ENCODE measurements at regions not wholly inside any gene's neighbourhood (a gene's known extent, or its start where the extent isn't known, plus 50 kb on each side); places are given as distances from the start of the nearest gene placed in this dataset.
"Not testable (repeated sequence)": the region's sequence is repeated elsewhere in the genome, so short reads cannot be mapped to it uniquely, and the experiment has no call there.

DNA sequence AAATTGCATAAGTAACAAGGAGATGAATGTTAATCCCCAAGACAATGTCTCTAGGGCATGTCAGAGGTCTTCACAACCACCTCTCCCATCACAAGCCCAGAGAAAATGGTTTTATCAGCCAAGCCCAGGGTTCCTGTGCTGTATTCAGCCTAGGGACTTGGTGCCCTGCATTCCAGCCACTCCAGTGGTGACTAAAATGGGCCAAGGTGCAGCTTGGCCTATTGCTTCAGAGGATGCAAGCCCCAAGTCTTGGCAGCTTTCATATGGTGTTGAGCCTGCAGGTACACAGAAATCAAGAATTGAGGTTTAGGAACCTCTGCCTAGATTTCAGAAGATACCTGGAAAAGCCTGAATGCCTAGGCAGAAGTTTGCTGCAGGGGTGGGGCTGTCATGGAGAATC lies 1118.6 kb downstream of the PLA2G4A start:
- DNase-seq (ENCODE audit: low read depth, low spot score) = no peak

DNA sequence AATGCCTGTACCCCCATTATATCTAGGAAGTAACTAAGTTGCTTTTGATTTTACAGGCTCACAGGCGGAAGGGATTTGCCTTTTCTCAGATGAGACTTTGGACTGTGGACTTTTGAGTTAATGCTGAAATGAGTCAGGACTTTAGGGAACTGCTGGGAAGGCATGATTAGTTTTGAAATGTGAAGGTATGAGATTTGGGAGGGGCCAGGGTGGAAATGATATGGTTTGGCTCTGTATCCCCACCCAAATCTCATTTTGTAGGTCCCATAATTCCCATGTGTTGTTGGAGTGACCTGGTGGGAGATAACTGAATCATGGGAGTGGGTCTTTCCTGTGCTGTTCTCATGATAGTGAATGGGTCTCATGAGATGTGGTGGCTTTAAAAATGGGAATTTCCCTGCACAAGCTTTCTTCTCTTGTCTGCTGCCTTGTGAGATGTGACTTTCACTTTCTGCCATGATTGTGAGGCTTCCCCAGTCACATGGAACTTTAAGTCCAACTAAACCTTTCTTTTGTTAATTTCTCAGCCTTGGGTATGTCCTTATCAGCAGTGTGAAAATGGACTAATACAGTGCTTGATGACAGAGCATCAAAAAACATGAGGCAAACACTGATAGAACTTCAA lies 1119.5 kb downstream of the PLA2G4A start:
- no peak for DNase-seq (ENCODE audit: low read depth, low spot score)

DNA sequence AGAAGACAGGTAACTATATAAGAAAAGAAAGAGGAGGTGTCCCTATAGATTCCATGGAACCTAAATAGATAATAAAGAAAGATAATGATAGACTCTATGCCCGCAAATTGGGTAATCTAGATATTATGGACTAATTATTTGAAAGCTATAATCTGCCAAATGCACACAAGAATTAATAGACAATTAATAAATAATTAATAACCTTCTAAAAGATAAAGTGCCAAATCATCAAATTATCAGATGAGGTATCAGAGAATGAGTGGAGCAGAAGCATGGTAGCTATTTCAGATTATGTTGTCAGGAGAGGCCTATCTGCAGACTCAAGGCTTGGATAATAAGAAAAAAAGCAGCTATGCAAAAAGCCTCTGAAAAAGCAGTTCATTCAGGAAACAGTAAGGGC lies 1120.8 kb downstream of the PLA2G4A start:
- DNase-seq (ENCODE audit: low read depth, low spot score) = no peak

DNA sequence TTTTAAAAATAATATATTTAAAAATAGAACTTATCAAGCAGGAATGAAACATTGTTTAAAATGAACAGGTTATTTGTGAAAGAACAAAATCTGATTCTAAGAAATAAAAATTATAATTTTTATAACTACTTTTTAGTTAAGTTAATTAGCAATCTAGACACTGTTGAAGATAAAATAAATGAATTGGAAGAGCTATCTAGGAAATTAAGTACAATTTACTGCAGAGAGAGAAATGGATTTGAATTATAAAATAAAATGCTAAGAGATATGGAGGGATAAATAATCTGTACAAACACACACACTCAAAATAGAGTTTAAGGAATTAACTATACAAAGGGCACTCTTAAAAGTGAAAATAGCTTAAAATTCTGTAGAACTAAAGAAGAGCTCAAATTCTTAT lies 1123.1 kb downstream of the PLA2G4A start:
- no peak for DNase-seq (ENCODE audit: low read depth, low spot score)

DNA sequence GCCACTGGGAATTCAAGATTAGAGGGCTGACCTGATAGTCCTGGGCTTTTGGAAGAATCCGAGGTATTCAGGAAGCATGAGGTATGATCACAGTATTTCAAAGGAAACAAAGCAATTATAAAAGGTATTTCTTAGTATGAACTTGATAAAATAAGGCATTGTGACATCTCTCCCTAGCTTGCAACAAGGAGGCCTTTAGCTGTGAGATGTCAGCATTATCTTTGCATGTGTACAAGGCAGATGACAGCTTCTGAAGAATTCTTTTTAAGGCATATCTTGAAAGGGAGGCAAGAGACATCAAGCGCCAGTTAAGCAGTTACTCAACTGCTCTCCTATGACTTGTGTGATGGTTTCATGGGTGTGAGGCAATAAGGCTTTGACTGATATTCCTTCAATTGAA lies 1123.7 kb downstream of the PLA2G4A start:
- no peak for DNase-seq (ENCODE audit: low read depth, low spot score)

DNA sequence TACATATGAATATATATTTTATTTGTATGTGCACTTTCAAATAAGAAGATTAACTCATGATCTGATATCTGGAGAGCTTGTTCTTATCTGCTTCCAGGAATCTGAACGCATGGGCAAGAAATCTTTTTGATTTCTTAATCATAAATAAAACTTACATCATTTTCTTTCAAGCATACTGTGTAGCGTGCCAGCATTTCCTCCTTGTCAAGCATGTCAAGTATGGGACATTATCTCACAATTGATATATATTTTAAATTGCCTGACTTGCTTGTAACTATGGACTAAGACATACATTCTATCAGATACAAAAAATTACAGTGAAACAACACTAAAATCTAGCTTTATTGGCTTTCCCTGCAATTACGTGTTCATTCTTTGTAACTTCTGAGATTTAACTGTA lies 1128.2 kb downstream of the PLA2G4A start:
- no peak for DNase-seq (ENCODE audit: low read depth, low spot score)

DNA sequence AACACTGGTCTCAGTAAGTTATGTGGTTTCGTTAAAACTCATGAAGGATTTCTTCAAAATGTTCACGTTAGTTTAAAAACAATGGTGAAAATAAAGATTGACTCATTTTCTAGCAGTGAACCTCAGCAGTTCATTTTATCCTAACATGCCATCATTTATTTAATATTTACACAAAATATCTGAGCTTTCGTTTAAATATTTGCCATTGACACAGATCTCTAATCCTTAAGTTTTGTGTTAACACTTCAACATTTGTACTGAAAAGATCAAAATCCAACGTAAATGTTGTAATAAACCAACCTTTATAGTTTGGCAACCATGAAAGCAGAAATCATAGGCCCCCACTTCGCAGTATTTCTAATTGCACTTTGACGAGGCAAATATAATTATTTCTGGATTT lies 1129.5 kb downstream of the PLA2G4A start:
- DNase-seq (ENCODE audit: low read depth, low spot score) = no peak

DNA sequence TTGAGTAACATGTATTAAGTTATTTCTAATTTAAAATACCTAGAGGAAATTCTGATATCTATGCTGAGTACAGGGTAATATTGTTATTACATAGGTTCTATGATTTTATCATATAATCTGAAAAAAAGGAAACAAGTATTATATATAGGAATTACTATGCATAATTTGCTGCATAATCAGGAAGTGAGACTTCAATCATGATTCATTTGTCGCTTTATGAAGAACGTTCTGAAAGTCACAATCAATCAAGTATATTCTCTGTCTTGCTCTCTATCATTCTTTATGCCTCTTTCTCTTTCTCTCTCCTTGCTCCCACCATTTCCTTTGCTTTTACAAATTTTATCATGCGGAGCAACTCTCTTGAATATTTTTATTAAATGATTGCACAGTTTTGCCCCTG lies 1130.3 kb downstream of the PLA2G4A start:
- DNase-seq (ENCODE audit: low read depth, low spot score) = no peak

DNA sequence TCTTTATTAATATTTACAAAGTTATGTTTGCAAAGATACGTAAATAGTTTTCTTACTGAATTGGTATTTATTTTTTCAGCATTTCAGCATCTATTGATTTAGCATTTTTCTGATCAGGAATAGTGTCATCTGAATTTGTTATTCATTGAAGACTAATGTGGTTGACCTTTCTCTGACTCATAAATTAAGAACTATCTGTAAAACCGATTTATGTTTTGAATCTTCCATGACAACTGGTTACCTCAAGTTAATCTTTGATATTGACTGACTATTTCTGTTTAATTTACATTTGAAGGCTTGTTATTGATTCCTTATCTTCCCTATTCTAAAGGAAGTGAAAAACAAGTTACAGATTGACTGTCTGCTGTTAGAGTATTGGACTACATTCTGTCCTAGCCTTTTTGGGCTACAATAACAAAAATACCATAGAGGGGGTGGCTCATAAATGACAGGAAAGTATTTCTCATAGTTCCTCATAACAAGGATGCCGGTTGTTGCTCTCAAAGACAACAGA lies 1131.4 kb downstream of the PLA2G4A start:
- no peak for DNase-seq (ENCODE audit: low read depth, low spot score)

DNA sequence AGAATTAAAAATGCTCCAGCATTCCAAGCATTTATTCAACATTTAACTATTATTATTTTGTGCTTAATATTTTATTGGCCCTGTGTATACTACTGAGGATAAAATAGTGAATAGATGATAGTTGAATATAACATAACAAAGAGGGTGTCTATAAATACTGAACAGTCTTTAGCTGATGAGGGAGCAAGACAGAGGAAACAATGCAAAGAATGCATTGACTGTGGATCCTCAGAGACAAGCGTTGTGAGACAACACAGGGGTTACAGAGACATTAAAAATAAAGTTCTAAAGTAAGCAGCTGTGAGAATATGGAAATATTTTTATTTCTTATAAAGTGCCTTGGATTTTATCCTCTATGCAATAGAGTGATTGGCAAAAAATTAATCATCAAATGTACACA lies 1133.1 kb downstream of the PLA2G4A start:
- no peak for DNase-seq (ENCODE audit: low read depth, low spot score)

DNA sequence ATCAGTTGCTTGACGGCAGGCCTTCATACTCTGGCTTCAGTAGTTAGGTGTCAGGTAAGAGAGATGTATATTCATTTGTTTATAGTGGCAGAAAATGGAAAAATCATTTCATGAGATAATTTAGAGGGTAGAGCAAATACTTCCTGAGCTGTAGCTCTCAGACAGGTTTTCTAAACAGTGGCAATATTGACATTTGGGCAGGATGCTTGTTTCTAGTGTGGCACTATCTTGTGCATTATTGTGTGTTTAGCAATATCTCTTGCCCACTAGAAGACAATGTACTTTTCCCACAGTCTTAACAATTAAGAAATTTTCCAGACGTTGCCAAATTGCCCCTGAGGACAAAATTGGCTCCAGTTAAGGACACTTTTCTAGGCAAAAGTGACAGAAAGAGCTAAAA lies 1143.1 kb downstream of the PLA2G4A start:
- DNase-seq (ENCODE audit: low read depth, low spot score) = no peak

DNA sequence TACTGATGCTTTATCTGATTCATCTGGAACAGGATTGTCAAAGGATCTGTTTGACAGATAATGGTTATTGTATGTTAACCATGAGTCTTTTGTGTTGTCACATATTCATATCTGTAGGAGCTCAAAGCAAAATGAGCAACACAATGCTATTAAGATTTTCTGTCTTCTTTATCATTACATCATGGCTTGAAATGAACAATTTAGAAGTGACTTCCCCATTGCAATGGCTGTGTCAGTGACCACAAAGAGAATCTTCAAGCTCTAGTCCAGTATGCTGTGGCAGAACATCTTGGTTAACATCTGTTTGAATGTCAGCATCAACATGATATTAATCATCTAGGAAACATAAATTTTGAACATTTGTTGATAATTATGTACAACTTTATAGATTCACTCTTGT lies 1148.5 kb downstream of the PLA2G4A start:
- no peak for DNase-seq (ENCODE audit: low read depth, low spot score)

DNA sequence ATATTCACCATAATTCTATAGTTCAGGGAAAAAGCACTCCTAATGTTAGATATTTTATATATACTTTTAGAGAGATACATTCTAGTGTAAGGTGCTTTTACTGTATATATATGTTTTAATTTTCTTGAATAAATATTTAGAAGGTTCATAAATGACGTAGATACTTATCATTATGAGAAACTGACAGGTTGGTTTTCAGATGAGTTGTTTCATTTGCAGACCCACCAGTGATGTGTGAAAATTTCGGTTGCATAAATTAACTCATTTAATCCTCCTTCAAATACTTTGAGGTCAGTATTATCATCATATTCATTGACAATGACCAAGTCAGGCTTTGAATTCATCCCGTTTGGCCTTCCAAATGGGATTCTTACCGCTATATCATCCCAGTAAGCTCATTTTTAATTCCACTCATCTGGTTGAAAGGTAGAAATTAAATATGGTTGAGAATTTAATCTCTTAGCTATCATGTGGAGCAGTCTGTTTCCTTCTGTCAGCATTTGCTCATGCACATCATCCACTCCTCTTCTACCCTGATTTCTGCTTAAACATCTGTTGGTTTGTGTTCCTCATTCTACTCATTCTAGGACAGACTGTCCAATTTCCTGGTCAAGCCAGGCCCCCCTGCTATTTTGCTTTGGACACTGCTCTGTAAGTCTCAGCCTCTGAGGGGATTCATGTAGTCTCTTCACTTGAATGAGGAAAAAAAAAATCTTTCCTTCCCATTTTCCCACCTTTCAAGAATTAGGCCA lies 1156.6 kb downstream of the PLA2G4A start:
- DNase-seq (ENCODE audit: low read depth, low spot score) = no peak

DNA sequence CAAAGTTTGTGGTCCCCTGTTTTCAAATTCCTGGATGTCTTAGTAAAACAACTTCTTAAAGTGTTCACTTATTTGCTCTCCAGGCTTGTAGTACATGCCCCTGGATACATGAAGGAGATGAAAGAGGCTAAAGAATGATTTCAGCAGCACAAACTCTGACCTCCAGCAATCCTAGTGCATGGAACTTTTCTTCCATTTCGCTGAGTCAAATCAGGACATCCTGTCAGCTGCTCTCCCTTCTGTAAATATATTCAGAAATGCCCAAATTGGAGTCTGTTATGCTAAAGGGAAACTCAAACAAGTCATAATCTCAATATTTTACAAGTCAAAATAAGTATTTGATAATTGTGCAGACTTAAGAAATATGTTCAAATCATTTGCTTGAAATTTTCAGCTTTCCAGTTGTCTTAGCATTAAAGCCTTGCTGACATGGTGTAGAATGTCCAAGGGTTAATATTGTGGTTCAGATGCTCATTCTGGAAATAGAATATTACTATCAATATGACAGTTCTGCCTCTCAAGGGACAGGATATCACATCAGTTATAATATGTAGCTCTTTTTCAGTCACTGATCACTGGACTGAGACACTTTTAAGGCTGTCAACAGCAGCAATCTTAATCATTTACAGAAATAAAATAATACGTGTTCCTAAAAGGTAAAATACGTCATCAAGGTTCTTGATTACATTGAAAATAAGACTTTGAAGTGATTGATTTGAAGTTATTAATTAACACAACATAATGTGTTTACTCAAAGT lies 1157.3 kb downstream of the PLA2G4A start:
- DNase-seq (ENCODE audit: low read depth, low spot score) = no peak

DNA sequence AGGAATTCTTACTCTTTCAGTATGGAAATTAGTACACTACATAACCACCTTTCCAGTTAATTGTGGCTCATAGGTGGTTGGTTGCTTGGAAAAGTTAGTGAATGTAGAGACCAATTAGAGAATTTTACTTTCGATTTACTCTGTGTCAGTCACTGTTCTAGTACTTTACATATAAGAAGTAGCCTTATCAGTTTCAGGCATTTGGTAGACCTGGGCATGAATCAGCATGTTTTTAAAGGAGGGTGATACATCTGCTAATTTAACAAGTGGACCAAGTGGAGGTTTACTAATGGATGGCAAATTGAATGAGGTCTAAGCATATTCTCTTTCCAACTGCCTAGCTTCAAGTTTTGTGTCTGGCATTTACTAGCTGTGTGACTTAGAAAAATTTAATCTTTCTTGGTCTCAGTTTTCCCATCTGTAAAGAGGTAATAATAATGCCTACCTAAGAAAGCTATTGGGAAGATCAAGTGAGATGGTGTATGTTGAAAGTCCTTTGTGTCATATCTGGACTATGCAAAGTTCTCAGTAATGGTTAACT lies 1158.6 kb downstream of the PLA2G4A start:
- DNase-seq (ENCODE audit: low read depth, low spot score) = no peak

DNA sequence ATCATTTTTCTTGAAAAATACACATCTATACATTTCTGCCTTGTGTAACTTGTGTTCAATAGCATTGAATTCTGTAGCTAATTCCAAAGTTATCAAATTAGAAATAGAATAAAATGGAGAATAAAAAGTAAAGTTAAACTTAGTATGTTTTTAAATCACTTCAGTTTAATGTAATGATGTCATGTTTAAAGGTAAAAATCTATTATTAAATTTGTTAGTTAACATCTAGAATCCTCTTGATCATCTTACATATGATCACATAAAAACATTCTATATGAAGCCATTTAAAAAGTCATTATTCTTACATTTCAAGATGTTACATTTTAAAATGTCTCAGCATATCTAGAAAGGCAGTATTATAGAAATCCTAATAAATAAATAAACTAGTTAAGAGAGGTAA lies 1163.2 kb downstream of the PLA2G4A start:
- no peak for DNase-seq (ENCODE audit: low read depth, low spot score)

DNA sequence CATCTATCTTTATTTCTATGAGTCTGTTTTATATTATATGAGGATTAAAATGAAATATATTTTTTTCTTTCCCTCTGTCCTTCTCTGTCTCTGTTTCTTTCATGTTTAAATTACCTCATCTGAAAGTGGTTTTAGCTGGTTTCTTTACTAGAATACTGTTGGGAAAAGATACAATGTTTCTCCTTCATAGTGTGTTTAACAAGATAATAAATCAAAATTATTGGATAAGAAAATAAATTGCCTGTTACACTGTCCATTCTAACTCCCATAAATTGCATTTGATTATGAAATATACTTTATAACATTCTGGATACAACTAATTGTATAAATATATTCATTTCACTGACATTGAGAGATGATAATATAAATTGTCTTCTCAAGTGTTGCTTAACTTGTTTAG lies 1168.0 kb downstream of the PLA2G4A start:
- DNase-seq (ENCODE audit: low read depth, low spot score) = no peak

DNA sequence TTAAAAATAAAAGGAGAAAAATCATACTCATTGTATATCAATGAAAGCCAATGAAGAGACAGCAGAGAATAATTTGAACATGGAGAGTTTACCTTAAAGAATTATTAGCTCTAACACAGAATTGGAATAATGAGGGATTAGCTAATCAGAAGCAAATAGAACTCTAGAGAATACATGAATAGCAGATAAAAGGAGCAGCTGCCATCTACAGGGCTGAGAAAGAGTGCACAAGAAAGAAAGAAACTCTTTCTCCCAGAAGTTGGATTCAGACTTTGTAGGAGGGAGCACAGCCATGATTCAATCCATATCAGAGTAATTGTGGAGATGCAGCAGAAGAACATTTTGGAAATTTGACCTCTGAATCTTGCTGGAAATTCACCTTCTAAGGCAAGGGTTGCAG lies 1171.2 kb downstream of the PLA2G4A start:
- DNase-seq (ENCODE audit: low read depth, low spot score) = no peak

DNA sequence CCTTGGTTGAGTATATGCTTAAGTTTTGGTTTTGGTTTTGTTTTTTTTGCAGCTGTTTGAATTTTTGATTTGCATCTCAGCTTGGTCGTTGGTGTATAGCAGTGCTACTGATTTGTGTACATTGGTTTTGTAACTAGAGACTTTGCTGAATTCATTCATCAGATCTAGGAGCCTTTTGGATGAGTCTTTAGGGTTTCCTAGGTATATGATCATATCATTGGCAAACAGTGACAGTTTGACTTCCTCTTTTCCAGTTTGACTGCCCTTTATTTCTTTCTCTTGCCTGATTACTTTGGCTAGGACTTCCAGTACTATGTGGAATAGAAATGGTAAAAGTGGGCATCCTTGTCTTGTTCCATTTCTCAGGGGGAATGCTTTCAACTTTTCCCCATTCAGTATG lies 1174.9 kb downstream of the PLA2G4A start:
- DNase-seq (ENCODE audit: low read depth, low spot score) = not testable (repeated sequence)

DNA sequence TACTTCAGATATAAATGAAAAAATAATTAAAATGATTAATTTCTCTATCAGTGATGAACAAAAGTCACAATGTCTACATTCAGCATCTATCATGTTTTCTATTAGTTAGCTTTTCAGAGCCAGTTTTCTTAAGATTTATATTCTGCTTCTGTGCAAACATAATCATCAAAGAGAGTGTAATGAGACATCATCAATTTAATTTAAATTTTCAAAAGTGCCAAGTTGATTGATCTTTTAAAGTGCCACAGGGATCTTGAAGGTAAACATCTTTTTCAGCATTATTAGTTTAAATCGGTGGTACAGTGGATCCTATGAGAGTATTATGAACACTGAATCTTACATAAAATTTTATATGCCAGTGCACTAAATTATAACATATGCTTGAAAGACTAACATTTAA lies 1176.1 kb downstream of the PLA2G4A start:
- DNase-seq (ENCODE audit: low read depth, low spot score) = no peak

DNA sequence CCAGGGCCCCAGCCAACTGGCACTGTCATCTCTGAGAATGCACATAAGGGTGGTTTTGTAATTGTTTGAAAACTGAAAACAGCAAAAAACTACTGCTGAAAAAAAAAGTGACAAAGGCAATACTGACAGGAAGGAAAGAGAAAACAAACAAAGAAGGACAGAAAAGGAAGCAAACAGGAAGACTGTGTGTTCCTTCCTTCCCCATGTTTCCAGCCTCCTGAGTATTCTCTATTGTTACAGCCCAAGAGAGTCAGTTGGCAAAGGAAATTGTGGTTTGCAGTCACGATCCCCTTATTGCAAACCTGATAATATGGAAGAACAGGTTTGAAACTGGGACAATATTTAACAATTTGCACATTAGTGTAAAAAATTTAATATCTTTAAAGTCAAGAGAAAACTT lies 1177.6 kb downstream of the PLA2G4A start:
- no peak for DNase-seq (ENCODE audit: low read depth, low spot score)

DNA sequence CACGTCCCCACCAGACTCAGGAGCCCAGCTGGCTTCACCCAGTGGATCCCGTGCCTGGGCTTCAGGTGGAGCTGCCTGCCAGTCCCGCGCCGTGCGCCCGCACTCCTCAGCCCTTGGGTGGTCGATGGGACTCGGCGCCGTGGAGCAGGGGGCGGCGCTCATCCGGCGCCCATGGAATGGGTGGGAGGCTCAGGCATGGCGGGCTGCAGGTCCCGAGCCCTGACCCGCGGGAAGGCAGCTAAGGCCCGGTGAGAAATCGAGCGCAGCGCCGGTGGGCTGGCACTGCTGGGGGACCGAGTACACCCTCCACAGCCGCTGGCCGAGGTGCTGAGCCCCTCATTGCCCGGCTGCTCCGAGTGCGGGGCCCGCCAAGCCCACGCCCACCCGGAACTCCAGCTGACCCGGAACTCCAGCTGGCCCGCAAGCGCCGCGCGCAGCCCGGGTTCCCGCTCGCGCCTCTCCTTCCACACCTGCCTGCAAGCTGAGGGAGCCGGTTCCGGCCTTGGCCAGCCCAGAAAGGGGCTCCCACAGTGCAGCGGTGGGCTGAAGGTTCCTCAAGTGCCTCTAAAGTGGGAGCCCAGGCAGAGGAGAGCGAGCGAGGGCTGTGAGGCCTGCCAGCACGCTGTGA lies 1184.6 kb downstream of the PLA2G4A start:
- DNase-seq (ENCODE audit: low read depth, low spot score) = not testable (repeated sequence)
